Ishikawa (cell line): ENCODE measurements at regions not wholly inside any gene's neighbourhood (a gene's known extent, or its start where the extent isn't known, plus 50 kb on each side); places are given as distances from the start of the nearest gene placed in this dataset.

Experiments
- CEBPB ChIP-seq: IDR thresholded peaks from 2 replicates; pipeline ENCODE4 v1.6.1; 2012
- CREB1 ChIP-seq: IDR thresholded peaks from 2 replicates; pipeline ENCODE4 v1.6.1; 2012; ENCODE audit warnings: low read depth
- EP300 ChIP-seq: IDR thresholded peaks from 2 replicates; pipeline ENCODE4 v1.6.1; 2012; ENCODE audit warnings: borderline replicate concordance
- FOXM1 ChIP-seq: IDR thresholded peaks from 2 replicates; pipeline ENCODE4 v1.6.1; 2012; ENCODE audit warnings: low read depth, borderline replicate concordance
- MAX ChIP-seq: IDR thresholded peaks from 2 replicates; pipeline ENCODE4 v1.6.1; 2012
- NFIC ChIP-seq: IDR thresholded peaks from 2 replicates; pipeline ENCODE4 v1.6.1; 2012
- RAD21 ChIP-seq: IDR thresholded peaks from 2 replicates; pipeline ENCODE4 v1.6.1; 2012; ENCODE audit warnings: low read depth
- REST ChIP-seq: IDR thresholded peaks from 2 replicates; pipeline ENCODE4 v1.6.1; 2012; ENCODE audit warnings: low read depth, mild to moderate bottlenecking
- TAF1 ChIP-seq: IDR thresholded peaks from 2 replicates; pipeline ENCODE4 v1.6.1; 2012; ENCODE audit warnings: low read depth, mild to moderate bottlenecking
- TEAD4 ChIP-seq: IDR thresholded peaks from 2 replicates; pipeline ENCODE4 v1.6.1; 2012
- USF1 ChIP-seq: IDR thresholded peaks from 2 replicates; pipeline ENCODE4 v1.6.1; 2012
- YY1 ChIP-seq: IDR thresholded peaks from 2 replicates; pipeline ENCODE4 v1.6.1; 2012; ENCODE audit warnings: low read depth
- ZBTB7A ChIP-seq: IDR thresholded peaks from 2 replicates; pipeline ENCODE4 v1.6.1; 2012; ENCODE audit warnings: low read depth

GRCh38 chr18:28793901-28794300, 617.0 kb upstream of the CDH2 start:
- TF ChIP-seq CREB1: no peak
- TF ChIP-seq TAF1: no peak
- TF ChIP-seq NFIC: peak; percentile 72
- TF ChIP-seq TEAD4: no peak
- TF ChIP-seq CEBPB: no peak
- no peak for TF ChIP-seq USF1
- no peak for TF ChIP-seq RAD21
- TF ChIP-seq MAX: no peak
- TF ChIP-seq EP300: no peak
- TF ChIP-seq REST: no peak
- TF ChIP-seq FOXM1: no peak
- no peak for TF ChIP-seq YY1
- TF ChIP-seq ZBTB7A: no peak
